Ovary (tissue), 3 donors: ENCODE measurements at regions not wholly inside any gene's neighbourhood (a gene's known extent, or its start where the extent isn't known, plus 50 kb on each side); places are given as distances from the start of the nearest gene placed in this dataset.

Experiments
- CTCF ChIP-seq, 3 donors: fragments of 450-650 bp in 2 of 3; fragments of 200-600 bp in 1 of 3; IDR thresholded peaks; one replicate each; pipeline versions ENCODE4 v1.5.1 to v1.8.0; 2016 to 2022; ENCODE audit warnings: antibody characterized with exemption in 3 of 3, mild to moderate bottlenecking in 1 of 3
- POLR2A ChIP-seq: fragments of 450-650 bp; IDR thresholded peaks from one replicate; pipeline ENCODE4 v1.6.1; 2017; ENCODE audit warnings: antibody characterized with exemption, mild to moderate bottlenecking, moderate library complexity
- donor health status: DM: no; HTN: no; CAD: no.

GRCh38 chr10:21097926-21098355 lies 200.8 kb upstream of the NEBL start:
- TF ChIP-seq CTCF (IDR thresholded peaks at IDR 0.05) (no peak), POLR2A (no peak)
